Glutamatergic neuron (in vitro differentiated cells): ENCODE measurements at regions not wholly inside any gene's neighbourhood (a gene's known extent, or its start where the extent isn't known, plus 50 kb on each side); places are given as distances from the start of the nearest gene placed in this dataset.
A peak's percentile ranks its signal among the peaks of the same experiment; 100 is the strongest.

ENCODE experiments used
- DNase-seq: peaks from one replicate; pipeline ENCODE4 v3.0.0; 2022
- H3K27ac Mint-ChIP-seq: one replicate; pipeline ENCODE4 v1.8.0; 2020; ENCODE audit warnings: mild to moderate bottlenecking, mixed read lengths, inconsistent platforms; ENCODE audit not compliant: unreplicated experiment
- H3K27me3 Mint-ChIP-seq: one replicate; pipeline ENCODE4 v1.8.0; 2020; ENCODE audit warnings: mild to moderate bottlenecking, moderate library complexity, mixed read lengths, inconsistent platforms; ENCODE audit not compliant: unreplicated experiment
- H3K36me3 Mint-ChIP-seq: one replicate; pipeline ENCODE4 v1.8.0; 2020; ENCODE audit warnings: mild to moderate bottlenecking, mixed read lengths, inconsistent platforms; ENCODE audit not compliant: unreplicated experiment
- H3K4me1 Mint-ChIP-seq: one replicate; pipeline ENCODE4 v1.8.0; 2020; ENCODE audit warnings: mild to moderate bottlenecking, low read depth, mixed read lengths, inconsistent platforms; ENCODE audit not compliant: unreplicated experiment
- H3K4me3 Mint-ChIP-seq: one replicate; pipeline ENCODE4 v1.8.0; 2020; ENCODE audit warnings: mild to moderate bottlenecking, mixed read lengths, inconsistent platforms; ENCODE audit not compliant: unreplicated experiment
- H3K9me3 Mint-ChIP-seq: one replicate; pipeline ENCODE4 v1.8.0; 2020; ENCODE audit warnings: mild to moderate bottlenecking, moderate library complexity, mixed read lengths, inconsistent platforms; ENCODE audit not compliant: unreplicated experiment
- TF ChIP-seq, protein P1 (sequence below): fragments of 200-600 bp; sonication (generic); IDR thresholded peaks from one replicate; pipeline ENCODE4 v1.5.0; 2021; ENCODE audit not compliant: partially characterized antibody, unreplicated experiment

DNA sequence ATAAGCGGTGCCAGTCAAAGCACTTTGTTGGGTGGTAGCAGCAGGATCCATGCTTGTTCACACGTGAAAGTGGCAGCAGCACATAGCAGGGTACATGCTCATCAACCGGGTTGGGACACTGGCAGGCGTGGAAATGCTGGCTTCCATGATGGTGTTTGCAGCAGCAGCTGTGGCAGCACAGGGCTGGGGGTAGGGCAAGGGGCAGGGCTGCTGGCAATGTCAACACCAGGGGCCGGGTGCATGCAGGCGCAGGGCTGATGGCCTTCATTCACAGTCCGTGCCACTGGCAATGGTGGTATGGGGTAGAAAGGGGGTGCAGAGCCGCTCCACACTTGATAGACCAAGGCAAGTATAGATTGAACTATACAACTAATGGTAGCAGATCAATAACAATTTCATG is 374.7 kb upstream of the FAM241A start:
- TF ChIP-seq, protein P1, sequence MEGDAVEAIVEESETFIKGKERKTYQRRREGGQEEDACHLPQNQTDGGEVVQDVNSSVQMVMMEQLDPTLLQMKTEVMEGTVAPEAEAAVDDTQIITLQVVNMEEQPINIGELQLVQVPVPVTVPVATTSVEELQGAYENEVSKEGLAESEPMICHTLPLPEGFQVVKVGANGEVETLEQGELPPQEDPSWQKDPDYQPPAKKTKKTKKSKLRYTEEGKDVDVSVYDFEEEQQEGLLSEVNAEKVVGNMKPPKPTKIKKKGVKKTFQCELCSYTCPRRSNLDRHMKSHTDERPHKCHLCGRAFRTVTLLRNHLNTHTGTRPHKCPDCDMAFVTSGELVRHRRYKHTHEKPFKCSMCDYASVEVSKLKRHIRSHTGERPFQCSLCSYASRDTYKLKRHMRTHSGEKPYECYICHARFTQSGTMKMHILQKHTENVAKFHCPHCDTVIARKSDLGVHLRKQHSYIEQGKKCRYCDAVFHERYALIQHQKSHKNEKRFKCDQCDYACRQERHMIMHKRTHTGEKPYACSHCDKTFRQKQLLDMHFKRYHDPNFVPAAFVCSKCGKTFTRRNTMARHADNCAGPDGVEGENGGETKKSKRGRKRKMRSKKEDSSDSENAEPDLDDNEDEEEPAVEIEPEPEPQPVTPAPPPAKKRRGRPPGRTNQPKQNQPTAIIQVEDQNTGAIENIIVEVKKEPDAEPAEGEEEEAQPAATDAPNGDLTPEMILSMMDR = no peak
- Mint-ChIP-seq H3K4me1 (no peaks in the 10 kb centered on the region), H3K27ac (no peak overlapping the region), H3K9me3 (peaks cover 2% of the 10 kb centered on the region), H3K36me3 (no peaks in the 10 kb centered on the region), H3K27me3 (no peaks in the 10 kb centered on the region), H3K4me3 (no peak overlapping the region)
- DNase-seq = no peak

DNA sequence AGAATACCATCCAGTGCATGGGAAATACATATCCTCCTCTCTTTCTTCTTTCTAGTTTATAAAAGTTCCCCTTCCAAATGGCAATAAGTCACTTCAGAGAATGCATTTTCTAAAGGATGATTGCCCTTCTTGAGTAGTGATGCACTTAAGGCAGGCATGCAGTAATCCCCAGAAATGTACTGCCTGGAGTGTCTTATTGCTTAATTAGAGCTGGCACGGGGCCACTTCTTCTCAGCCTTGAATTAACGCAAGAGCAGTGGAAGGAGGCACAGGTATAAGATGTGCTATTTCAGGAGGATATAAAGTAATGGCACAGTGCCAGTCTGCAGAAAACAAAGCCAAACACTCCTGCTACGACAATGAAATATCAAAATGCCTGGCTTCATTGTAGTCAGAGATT is 371.4 kb upstream of the FAM241A start:
- TF ChIP-seq, protein P1 = no peak
- Mint-ChIP-seq H3K4me3 (no peak overlapping the region), H3K27me3 (no peaks in the 10 kb centered on the region), H3K27ac (no peak overlapping the region), H3K36me3 (no peaks in the 10 kb centered on the region), H3K9me3 (no peaks in the 10 kb centered on the region), H3K4me1 (no peaks in the 10 kb centered on the region)
- no peak for DNase-seq

- Mint-ChIP-seq H3K36me3 (no peaks in the 10 kb centered on the region), H3K4me1 (no peaks in the 10 kb centered on the region), H3K27me3 (no peaks in the 10 kb centered on the region), H3K9me3 (no peaks in the 10 kb centered on the region), H3K4me3 (no peak overlapping the region), H3K27ac (no peak overlapping the region)
- no peak for DNase-seq
- TF ChIP-seq, protein P1 = no peak
These were observed 369.5 kb upstream of the FAM241A start for GRCh38 chr4:111775556-111776297.

- H3K4me3 Mint-ChIP-seq = no peak overlapping the region
- no peaks in the 10 kb centered on the region for H3K27me3 Mint-ChIP-seq
- H3K27ac Mint-ChIP-seq = no peak overlapping the region
- no peaks in the 10 kb centered on the region for H3K9me3 Mint-ChIP-seq
- H3K36me3 Mint-ChIP-seq = no peaks in the 10 kb centered on the region
- DNase-seq = no peak
- TF ChIP-seq, protein P1 = no peak
- no peaks in the 10 kb centered on the region for H3K4me1 Mint-ChIP-seq
These were observed 368.7 kb upstream of the FAM241A start for GRCh38 chr4:111776561-111776960.

GRCh38 chr4:111778543-111778942 is 366.7 kb upstream of the FAM241A start:
- H3K9me3 Mint-ChIP-seq = no peaks in the 10 kb centered on the region
- TF ChIP-seq, protein P1 = peak; percentile 12
- no peak overlapping the region for H3K4me3 Mint-ChIP-seq
- H3K36me3 Mint-ChIP-seq = no peaks in the 10 kb centered on the region
- no peaks in the 10 kb centered on the region for H3K4me1 Mint-ChIP-seq
- no peak overlapping the region for H3K27ac Mint-ChIP-seq
- H3K27me3 Mint-ChIP-seq = no peaks in the 10 kb centered on the region
- DNase-seq = no peak
